ENCODE measurements at regions not wholly inside any gene's neighbourhood (a gene's known extent, or its start where the extent isn't known, plus 50 kb on each side); places are given as distances from the start of the nearest gene placed in this dataset.

GRCh38 chr3:168485936-168486335 is 390.2 kb upstream of the GOLIM4 start:
- 63% methylated on average over 2 of the region's 2 CpGs for WGBS (ENCODE audit: insufficient coverage, low coverage, low lambda C conversion rate, missing lambda C conversion rate)
- Histone ChIP-seq H3K9me3 (no peaks in the 10 kb centered on the region), H3K27me3 (no peaks in the 10 kb centered on the region), H3K36me3 (no peaks in the 10 kb centered on the region), H3K4me1 (no peaks in the 10 kb centered on the region), H3K27ac (no peak overlapping the region), H3K4me3 (no peak overlapping the region)
- intact Hi-C loops (cut with DNase I): no loop called here
- TF ChIP-seq CTCF (IDR thresholded peaks at IDR 0.05) (no peak), POLR2A (IDR thresholded peaks at IDR 0.05) (no peak)
- DNase-seq (no peak), ATAC-seq (no peak)

DNA sequence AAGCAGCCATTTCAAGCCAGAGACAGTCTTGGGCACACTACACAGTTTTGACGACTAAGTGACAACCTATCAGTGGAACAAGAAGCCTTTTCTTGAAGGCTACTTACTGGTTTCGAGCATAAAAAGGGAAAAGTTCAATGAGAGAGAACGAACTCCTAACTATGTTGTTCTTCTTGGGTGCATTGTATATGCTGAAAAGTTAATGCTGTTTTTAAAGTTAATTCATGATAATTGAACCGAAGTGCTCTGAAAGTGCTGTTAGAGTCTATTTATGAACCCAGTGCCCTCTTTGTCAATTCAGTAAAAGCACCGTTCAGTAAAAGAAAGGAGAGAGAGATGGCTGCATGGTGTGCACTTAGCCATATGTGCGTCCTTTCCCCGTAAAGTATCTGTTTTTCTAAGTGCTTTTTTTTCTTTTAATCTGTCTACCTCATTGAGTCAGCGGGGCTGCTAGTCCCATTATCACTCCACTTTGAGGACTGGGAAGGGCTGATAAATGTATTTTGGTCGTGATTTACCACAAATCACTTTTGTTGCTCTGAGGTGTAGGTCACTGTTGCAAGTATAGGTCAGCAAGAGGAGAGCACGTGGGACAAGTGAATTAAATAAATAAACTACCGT is 380.7 kb upstream of the GOLIM4 start:
- no peak for ATAC-seq
- intact Hi-C loops (cut with DNase I): no loop called here

DNA sequence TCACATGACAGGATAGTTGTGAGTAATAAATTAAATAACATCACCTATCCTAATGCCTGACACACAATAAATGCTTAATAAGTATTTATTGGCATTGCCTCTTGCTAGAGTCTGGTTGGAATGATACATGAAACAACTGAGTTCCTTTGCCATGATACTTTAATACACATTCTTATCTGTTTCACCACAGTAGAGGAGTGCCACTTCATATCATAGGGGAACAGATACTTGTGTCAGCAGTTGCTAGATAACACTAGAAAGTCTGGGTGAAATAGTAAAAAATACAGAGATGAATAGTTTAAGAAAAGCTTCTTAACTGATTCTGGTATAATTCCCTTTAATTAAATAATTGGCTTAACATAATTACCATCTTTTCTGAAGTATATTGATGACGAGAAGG is 380.0 kb upstream of the GOLIM4 start:
- H3K4me3 ChIP-seq: no peak overlapping the region
- no peak for TF ChIP-seq POLR2A (IDR thresholded peaks at IDR 0.05)
- no peak for TF ChIP-seq CTCF (IDR thresholded peaks at IDR 0.05)
- H3K9me3 ChIP-seq: no peaks in the 10 kb centered on the region
- ATAC-seq (no peak), DNase-seq (no peak)
- intact Hi-C loops (cut with DNase I): no loop called here
- 70% methylated on average over 1 of the region's 1 CpG for WGBS (ENCODE audit: insufficient coverage, low coverage, low lambda C conversion rate, missing lambda C conversion rate)
- no peaks in the 10 kb centered on the region for H3K27me3 ChIP-seq
- no peaks in the 10 kb centered on the region for H3K4me1 ChIP-seq
- no peaks in the 10 kb centered on the region for H3K36me3 ChIP-seq
- H3K27ac ChIP-seq: no peak overlapping the region

More for the DNA sequence above, 380.7 kb upstream of the GOLIM4 start:
- no peak overlapping the region for H3K27ac ChIP-seq
- H3K27me3 ChIP-seq: no peaks in the 10 kb centered on the region
- no peak for DNase-seq
- TF ChIP-seq CTCF (IDR thresholded peaks at IDR 0.05): no peak
- no peak overlapping the region for H3K4me3 ChIP-seq
- no peaks in the 10 kb centered on the region for H3K36me3 ChIP-seq
- no peaks in the 10 kb centered on the region for H3K4me1 ChIP-seq
- WGBS (ENCODE audit: insufficient coverage, low coverage, low lambda C conversion rate, missing lambda C conversion rate): 48% methylated on average over 11 of the region's 11 CpGs
- no peaks in the 10 kb centered on the region for H3K9me3 ChIP-seq

- ATAC-seq (no peak), DNase-seq (no peak)
- no peaks in the 10 kb centered on the region for H3K27me3 ChIP-seq
- H3K36me3 ChIP-seq: no peaks in the 10 kb centered on the region
- no peak for TF ChIP-seq CTCF (IDR thresholded peaks at IDR 0.05)
- TF ChIP-seq POLR2A (IDR thresholded peaks at IDR 0.05): no peak
- 51% methylated on average over 4 of the region's 4 CpGs for WGBS (ENCODE audit: insufficient coverage, low coverage, low lambda C conversion rate, missing lambda C conversion rate)
- H3K4me3 ChIP-seq: no peak overlapping the region
- H3K27ac ChIP-seq: no peak overlapping the region
- H3K4me1 ChIP-seq: no peaks in the 10 kb centered on the region
- no peaks in the 10 kb centered on the region for H3K9me3 ChIP-seq
- intact Hi-C loops (cut with DNase I): no loop called here
Measured at GRCh38 chr3:168473334-168473890, 377.7 kb upstream of the GOLIM4 start.

GRCh38 chr3:168472783-168473182 is 377.1 kb upstream of the GOLIM4 start:
- no peak for ATAC-seq

More at GRCh38 chr3:168472783-168473182, 377.1 kb upstream of the GOLIM4 start:
- Histone ChIP-seq H3K4me1 (no peaks in the 10 kb centered on the region), H3K9me3 (no peaks in the 10 kb centered on the region), H3K4me3 (no peak overlapping the region), H3K27me3 (no peaks in the 10 kb centered on the region), H3K36me3 (no peaks in the 10 kb centered on the region), H3K27ac (no peak overlapping the region)
- TF ChIP-seq POLR2A (IDR thresholded peaks at IDR 0.05) (no peak), CTCF (IDR thresholded peaks at IDR 0.05) (no peak)
- intact Hi-C loops (cut with DNase I): no loop called here
- DNase-seq: no peak

Measured in right lobe of liver (tissue), 6 donors.